PC-9 (cell line): ENCODE measurements at regions not wholly inside any gene's neighbourhood (a gene's known extent, or its start where the extent isn't known, plus 50 kb on each side); places are given as distances from the start of the nearest gene placed in this dataset.

ENCODE experiments used
- CTCF ChIP-seq: fragments of 200-600 bp; sonication (generic); conservative IDR thresholded peaks from 2 replicates; pipeline ENCODE4 v1.6.1; 2017; ENCODE audit warnings: mixed run types, antibody characterized with exemption, mild to moderate bottlenecking, moderate library complexity
- EZH2 ChIP-seq: fragments of 200-600 bp; sonication (generic); IDR thresholded peaks from 2 replicates; pipeline ENCODE4 v1.8.0; 2017; ENCODE audit warnings: antibody characterized with exemption, low read depth

- no peak for TF ChIP-seq CTCF
- no peak for TF ChIP-seq EZH2
Observed at GRCh38 chr18:13993730-13994129, 78.4 kb upstream of the MC2R start.
